GM04504 (cell line): ENCODE measurements at regions not wholly inside any gene's neighbourhood (a gene's known extent, or its start where the extent isn't known, plus 50 kb on each side); places are given as distances from the start of the nearest gene placed in this dataset.

Experiments
- DNase-seq: peaks from one replicate; pipeline ENCODE4 v3.0.0-alpha.2; 2012; ENCODE audit warnings: low read depth

DNA sequence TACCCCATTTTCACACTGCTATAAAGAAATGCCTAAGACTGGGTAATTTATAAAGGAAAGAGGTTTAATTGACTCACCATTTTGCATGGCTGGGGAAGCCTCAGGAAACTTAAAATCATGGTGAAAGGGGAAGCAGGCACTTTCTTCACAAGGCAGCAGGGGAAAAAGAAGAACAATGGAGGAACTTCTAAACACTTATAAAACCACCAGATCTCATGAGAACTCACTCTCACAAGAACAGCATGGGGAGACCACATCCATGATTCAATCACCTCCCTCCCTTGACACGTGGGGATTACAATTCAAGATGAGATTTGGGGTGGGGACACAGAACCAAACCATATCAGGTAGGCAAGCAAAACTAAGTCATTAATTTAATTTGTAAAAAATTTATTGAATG is 343.2 kb downstream of the FRK start:
- no peak for DNase-seq

DNA sequence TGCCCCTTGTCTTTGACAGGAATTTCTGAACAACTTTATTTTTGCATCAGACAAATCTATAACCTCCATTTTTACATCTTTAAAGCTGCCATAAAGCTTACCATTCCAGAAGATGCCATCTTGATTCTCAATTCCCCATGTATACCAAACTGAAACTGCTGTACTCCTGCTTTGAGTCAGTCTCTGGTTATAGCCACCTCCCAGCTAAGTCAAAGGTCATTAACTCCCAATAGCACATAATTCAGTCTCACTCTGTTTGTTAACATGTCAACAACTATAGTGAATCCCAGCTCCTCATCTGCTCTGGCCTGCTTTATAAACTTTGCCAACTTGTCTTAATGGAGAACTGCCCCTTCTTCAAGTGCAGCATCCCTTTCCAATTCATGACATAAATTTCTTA is 343.6 kb downstream of the FRK start:
- DNase-seq: no peak

DNA sequence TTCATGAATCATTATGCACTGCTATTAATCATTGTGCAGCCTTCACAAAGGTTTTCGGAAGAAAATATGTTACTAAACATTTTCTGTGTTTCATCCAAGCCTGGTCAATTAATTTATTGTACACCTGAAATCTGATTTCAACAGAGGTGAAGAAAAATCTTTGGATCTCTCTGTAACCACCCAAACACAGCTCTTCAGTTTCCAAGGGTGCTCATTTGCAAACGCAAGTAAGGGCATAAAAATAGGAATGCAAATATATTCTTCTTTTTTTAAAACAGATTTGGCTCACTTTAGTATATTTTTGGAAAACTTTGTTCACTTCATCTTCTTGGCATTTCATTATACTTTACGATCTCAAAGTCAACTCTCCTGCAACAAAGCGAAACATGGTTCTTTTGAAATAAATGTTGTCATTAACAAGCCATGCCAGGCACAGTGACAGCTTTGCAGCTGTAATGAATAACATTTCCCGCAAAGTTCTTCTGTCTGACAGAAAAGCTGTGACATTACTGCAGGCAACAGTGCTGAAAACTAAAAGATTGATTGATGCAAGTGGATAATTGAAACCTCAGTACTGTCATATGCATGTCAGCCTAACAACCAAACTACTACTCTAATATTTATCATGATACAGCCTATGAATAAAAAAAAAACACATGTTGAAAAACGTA is 348.3 kb downstream of the FRK start:
- DNase-seq: no peak

DNA sequence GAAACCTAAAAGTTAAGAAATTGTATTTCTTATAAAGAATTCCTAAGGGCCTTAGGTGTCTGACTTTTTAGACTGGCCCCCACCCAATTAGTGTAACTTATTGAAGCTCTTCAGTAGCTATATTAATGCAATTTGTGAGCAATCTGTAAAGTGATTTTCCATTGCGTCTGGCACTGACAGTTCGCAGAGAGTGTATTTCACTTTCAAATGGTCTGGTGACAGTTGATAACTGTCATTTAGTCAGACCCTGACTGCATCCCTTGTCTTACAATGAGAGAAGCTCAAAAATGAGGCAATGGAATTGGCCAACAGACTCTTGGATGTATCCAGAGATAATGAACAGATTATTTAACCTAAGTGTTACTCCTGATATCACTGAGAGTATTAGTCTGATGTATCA is 351.8 kb downstream of the FRK start:
- DNase-seq: no peak

DNA sequence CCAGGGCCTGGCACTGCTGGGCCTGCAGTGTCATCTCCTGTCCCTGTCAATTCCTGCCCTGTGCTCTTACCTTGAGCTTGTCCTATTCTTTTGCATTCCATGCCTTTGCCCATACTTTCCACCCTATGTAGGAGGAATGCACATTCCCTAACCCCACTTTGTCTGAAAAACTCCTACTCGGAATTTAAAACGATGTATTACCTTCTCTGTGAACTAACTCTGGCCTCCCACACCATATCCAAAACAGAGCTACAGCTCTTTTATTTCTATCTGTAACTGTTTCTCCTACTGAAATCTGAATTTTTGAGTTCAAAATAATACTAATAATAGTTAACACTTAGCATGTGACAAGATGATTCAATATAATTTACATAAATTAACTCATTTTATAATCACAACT is 353.7 kb downstream of the FRK start:
- no peak for DNase-seq

DNA sequence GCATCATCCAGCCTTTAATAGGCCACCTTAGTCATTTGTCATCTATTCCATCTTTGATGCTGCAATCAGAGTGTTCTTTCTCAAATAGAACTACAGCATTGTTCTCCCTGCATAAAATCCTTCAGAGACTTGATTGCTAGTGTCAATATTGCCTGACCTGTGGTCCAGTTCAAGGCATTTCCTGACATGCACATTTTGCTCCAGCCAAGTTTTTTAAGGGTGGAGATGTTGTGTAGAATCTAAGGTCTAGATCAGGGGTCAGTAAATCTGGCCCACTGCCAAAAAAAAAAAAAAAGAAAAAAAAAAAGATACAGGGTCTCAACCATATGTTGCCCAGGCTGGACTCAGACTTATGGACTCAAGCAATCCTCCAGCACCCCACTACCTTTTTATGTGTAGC is 354.4 kb downstream of the FRK start:
- DNase-seq: no peak

DNA sequence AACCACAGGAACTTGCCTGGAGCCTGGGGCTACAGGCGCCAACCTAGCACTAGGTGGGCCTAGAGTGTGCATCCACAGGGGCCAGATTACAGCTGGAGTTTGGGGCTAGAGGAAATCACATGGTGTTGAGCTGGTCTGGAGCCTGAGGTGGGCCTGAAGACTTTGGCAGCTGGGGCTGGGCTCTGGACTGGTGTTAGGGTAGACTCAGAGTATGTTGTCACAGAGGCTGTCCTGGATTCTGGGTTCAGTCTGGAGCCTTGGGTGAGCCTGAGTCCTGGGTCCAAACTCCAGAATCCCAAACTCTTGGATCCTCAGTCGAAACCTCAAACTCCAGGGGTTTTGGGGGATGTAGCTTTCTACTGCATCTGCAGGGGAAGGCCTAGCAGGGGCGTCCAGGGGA is 356.7 kb downstream of the FRK start:
- DNase-seq: no peak

DNA sequence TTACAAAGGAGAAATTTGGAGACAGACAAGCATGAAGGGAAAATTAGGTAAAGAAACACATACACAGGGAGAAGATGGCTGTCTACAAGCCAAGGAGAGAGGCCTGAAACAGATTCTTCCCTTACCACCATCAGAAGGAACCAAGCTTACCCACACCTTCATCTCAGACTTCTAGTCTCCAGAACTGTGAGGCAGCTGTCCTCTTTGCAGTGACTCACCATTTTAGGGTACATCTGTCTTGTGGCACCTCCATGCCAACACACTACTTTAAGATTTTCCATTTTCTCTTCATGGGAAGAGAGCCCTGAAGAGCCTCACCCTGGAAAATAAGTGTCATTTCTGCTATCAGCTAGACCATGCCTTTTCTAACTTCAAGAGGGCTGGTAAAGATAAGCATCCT is 369.3 kb downstream of the FRK start:
- DNase-seq: no peak

DNA sequence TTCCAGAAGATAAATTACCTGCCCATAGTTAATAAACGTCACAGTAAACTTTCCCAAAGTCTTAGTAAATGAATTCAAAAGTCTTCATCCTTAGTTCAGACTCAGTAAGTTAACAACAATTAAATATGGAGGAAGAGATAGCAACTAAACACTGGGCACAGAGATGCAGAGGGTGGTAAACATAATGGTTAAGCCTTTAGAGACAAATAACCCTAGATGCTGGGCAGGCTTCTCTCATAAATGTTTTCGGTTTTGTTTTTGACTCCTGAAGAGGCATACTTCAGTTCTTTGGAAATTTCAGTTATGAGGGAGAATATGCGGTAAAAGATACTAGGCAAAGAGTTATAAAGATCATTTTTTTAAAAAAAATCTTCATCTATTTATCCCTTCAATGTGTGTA is 369.8 kb downstream of the FRK start:
- DNase-seq: no peak

DNA sequence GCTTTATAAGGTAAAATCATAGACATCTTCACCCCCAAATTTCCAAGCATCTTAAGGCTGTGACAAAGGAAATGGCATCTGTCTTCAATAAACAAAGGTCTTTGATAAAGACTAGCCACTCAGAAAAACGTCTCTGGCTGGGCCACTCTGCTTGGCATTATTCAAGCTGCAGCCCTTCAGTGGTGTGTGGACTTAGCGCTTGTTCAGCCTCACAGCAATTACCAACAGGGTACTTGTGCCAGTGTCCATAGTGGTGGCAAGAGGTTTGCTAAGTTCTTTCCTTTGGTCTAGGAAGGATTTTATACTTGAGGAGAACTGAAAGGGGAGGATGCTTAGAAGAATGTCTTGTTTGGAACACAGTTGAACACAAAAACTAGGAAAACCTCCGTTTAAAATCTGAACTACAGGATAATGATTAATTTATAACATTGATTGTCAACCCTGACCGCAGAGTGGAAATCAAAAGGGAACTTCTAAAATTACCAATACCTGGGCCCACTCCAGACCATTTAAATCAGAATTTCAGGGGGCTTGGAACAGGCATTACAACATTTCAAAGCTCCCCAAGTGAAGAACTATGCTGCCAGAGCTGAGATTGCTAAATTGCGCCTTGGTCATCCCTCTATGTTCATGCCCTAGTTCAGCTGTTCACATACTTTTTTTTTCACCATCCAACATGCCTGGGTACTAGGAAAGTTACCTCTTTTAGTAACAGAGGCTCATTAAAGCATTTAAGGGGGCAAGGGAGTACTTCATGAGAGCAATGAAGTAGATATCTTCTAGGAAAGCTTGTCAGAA is 378.5 kb downstream of the FRK start:
- DNase-seq: no peak

DNA sequence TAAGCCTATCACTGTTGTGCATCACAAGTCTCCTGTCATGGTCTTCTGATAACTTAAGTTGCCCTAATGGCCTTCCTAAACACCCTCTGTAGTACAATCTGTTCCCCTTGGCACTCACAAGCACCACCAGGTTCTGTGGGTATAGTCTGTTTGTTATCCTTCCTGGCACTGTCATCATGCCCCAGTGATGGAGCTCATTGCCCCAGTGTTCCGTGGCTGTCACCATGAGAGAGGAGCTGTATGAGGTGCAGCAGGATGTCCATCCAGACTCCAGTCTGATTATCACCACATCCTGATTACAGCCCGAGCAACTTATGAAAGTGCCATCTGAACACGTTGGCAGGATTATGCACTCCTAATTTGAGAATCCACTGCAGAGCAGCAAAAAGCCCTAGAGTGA is 380.1 kb downstream of the FRK start:
- no peak for DNase-seq

DNA sequence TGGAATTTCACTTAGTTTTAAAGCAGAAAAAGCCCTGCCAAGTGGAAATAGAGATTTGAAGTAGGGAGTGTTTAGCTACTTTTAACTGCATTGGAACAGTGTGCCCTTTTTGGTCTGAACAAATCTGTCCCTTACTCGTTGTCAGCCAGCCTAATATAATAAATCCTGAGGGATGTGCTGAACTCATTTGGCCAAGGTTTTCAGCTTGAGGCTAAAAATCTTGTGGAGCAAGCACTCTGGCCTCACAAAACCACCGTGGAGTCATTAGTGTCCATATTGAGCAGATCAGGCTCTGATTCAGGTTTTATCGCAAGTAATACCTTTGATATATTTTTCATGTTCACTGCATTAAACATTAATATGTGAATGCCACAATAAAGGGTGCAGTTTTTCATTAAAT is 383.5 kb downstream of the FRK start:
- no peak for DNase-seq

DNA sequence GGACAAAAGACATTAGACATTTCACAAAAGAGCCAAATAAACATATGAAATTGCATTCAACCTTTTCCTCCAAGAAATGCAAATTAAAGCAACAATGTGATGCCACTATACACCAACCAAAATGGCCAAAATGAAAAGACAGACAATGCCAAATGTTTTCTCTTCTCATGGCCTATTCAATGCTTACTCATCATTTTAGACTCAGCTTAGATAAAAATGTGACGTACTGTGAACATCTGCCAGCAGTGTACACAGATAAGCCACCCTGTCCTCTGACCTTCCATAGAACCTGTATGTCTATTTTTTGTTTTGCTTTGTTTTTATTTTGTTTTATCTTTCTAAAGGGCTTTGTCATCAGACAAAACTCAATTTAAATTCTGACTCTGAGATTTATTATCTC is 385.2 kb downstream of the FRK start:
- no peak for DNase-seq

DNA sequence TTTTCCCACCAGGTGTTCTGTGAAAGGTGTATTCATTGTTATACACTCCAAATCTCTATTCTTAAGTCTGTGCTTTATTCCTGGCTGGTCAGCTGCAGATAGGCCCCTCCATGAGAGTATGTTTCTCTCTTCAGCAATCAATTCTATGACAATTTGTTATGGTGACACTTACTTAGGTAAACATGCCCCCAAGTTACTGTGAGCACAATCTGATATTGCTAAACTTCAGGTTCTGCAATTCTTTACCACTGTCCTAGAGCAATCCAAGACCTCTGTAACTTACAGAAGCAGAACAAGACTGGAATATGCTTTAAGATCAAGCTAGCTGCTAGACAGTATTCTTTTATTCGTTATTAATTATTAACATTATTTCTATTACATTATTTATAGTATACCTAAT is 391.9 kb downstream of the FRK start:
- DNase-seq: no peak

DNA sequence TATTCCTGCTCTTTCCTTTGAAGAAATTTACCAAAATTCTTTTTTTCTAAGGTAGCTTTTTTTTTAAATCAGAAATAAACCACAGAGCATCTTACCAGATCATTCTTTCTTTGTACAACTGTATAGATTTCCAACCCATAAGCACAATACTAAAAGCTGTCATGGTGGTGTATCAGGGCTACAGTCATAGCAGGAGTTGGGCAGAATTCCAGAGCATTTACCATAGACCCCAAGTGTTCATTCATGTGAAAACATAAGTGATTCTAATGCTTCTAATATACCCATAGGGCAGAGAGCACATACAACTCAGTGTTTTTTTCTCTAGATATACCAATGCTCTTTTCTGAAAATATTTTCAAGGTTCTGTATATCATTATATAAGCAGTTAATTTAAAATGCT is 392.5 kb downstream of the FRK start:
- DNase-seq: no peak

DNA sequence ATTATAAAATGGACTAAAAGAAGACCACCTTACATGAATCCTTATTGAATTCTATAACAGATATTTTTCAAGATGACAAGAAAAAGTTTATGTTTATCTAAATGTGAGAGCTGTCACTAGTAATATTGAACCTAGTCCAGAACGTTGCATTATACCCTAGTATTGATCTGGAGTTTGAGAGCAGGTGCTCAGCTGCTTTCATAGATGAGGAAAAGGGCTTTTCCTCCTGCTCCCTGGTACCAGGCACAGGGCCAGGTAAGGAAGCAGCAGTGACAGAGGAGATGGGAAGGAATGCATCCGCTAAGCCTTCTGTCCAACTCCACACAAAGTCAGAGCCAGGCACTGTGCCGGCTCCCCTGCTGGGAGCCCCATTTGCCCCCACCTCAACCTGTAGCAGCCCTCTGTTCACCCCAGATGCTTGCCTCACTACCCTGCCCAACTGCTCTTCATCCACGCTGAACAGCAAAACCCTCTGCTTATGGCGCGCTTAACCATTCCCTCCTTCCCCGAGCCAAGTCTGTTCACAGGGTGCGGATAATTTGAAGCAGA is 393.1 kb downstream of the FRK start:
- DNase-seq: no peak

DNA sequence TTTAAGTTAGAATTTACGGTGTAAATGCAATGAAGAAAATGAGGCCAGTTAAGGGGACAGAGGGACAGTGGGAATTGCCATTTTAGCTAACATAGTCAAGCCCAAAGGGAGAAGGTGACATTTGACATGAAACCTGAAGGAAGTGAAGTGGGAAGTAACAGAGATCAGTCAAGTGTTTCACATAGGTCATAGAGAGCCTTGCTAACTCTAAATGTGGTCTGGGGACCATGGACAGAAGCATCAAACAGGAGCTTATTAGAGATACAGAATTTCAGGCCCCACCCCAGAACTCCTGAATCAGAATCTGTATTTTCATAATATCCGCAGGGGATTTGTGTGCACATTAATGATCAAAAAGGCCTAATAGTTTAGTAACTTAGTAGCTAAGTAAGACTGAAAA is 393.7 kb downstream of the FRK start:
- no peak for DNase-seq

DNA sequence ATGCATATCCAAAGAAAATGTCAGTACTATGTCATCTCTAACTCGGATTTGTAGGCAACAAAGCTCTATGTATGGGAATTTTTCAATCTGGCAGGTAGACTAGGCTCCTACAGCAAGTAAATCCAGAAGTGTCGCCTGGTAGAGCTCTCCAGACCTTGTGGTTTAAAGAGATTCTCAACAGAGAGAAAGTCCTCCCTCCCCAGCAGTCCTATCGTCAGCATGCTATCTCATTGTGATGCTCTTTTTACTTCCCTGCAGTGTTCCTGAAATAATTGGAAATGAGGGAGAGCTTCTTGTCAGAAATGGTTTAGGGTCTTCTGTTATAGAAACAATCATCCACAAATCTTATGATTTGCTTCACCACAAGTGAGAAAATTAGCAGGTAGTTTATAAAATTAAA is 395.4 kb downstream of the FRK start:
- DNase-seq: no peak

DNA sequence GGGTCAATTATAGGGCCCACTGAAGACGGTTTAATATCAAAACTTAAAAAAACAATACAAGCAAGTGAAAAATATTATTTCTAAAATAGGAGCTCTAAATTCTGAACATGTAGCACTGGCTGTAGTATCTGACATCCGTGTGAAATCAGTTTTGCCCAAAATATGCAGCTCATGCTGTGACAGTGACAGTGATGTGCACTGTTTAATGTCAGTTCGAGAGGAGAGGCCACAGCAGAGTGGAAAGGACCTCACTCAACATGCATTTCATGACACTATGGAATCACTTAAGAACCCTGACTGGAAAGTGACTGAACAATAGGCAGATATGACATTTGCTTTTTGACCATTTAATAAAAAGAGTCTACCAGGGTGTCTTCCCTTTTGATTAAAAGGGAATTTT is 397.0 kb downstream of the FRK start:
- DNase-seq: no peak

DNA sequence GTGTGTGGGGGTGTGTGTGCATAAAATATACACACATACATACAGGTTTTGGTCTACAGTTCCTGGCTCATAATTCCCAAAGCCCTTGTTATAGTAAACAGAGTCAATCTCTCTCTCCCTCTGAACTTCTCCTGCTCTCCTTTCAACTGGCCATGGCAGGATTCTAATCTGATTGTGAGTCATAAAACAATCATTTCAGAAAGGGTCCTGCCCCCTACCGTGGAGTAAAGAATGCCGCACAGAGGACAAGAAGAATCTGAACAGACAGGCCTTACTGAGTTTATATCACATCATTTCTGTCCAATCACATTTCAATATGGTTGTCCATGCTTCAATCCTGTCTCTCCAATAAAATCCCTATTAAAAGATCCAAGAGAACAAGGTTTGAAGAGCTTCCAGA is 416.9 kb downstream of the FRK start:
- DNase-seq: peak; percentile 13

DNA sequence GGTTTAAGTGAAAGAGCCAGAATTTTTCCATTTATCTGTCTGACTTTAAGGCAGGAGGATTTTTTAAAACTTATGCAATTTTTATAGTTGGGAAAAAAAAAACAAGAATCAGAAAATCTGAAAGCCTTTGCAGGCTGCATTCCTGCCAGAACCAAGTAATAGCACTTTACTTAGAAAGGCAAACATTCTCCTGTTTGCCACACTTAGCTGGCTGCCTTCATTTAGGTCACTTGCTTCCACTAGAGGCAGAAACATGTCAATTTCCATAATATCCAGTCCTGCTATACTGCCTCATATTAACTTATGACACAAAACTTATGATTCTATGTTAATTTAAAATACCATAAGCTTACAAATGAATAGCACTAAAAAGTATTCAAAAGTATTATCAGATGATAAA is 425.8 kb downstream of the FRK start:
- no peak for DNase-seq

DNA sequence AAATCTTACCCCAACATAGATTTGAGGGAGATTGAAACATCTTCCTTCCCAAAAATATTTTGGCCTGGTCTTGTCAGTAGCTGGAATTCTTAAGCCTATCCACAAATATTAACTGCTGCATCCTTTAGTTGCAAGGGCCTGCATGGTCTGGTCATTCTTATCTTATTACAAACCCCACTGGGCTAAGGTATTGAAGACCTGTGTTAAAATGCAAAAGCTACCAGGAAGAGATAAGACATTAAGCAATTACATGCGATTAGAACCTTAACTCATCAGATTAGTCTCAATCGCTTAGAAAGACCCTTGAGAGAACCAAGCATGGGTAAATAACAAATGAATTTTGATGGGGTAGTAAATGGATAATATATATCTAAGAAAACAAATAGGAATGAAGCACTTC is 426.6 kb downstream of the FRK start:
- no peak for DNase-seq

DNA sequence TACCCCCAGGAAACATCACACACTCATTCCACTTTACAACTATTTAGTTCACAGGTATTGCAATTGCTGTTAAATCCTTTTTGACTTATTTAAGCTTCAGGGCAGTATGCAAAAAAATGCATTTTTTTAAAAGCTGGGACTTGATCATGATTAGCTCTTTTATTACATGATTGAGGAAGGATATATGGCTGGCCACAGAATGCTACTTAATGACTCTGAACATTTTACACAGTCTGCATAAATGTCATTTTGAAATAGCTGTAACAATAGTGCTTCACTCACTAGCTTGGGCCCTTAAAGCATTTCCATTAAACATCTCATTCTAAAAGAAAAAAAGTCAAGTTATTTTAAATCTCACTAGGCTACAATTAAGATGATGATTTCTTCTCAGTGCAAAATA is 429.7 kb downstream of the FRK start:
- DNase-seq: no peak
